HG03175 (cell line): ENCODE measurements at regions not wholly inside any gene's neighbourhood (a gene's known extent, or its start where the extent isn't known, plus 50 kb on each side); places are given as distances from the start of the nearest gene placed in this dataset.
"Not testable (repeated sequence)": the region's sequence is repeated elsewhere in the genome, so short reads cannot be mapped to it uniquely, and the experiment has no call there.

Source experiments
- ATAC-seq: cut with Tn5 transposase; IDR thresholded peaks from one replicate; pipeline ENCODE4 v1.9.1; 2021; ENCODE audit warnings: mild to moderate bottlenecking, moderate library complexity; ENCODE audit not compliant: unreplicated experiment

- ATAC-seq = no peak
Measured at GRCh38 chr12:41697161-41697560, 447.5 kb downstream of the GXYLT1 start.

GRCh38 chr12:41684997-41685396, 459.7 kb downstream of the GXYLT1 start:
- no peak for ATAC-seq

GRCh38 chr12:41683513-41684240, 461.0 kb downstream of the GXYLT1 start:
- no peak for ATAC-seq

GRCh38 chr12:41683023-41683422, 461.7 kb downstream of the GXYLT1 start:
- ATAC-seq = no peak

GRCh38 chr12:41681898-41682297, 462.8 kb downstream of the GXYLT1 start:
- ATAC-seq = no peak

- no peak for ATAC-seq
Measured at GRCh38 chr12:41680155-41680554, 464.5 kb downstream of the GXYLT1 start.

- no peak for ATAC-seq
Measured at GRCh38 chr12:41663598-41664265, 475.6 kb downstream of the PDZRN4 start.

GRCh38 chr12:41661141-41661765, 473.1 kb downstream of the PDZRN4 start:
- ATAC-seq = no peak

- ATAC-seq = no peak
Measured at GRCh38 chr12:41656454-41656853, 468.3 kb downstream of the PDZRN4 start.

- no peak for ATAC-seq
Measured at GRCh38 chr12:41653386-41654326, 465.5 kb downstream of the PDZRN4 start.

GRCh38 chr12:41652981-41653380, 464.9 kb downstream of the PDZRN4 start:
- no peak for ATAC-seq

GRCh38 chr12:41645624-41646023, 457.5 kb downstream of the PDZRN4 start:
- ATAC-seq = no peak

- not testable (repeated sequence) for ATAC-seq
Measured at GRCh38 chr12:41642808-41643207, 454.7 kb downstream of the PDZRN4 start.

- no peak for ATAC-seq
Measured at GRCh38 chr12:41636653-41637052, 448.5 kb downstream of the PDZRN4 start.

GRCh38 chr12:41635626-41636364, 447.7 kb downstream of the PDZRN4 start:
- ATAC-seq = no peak

GRCh38 chr12:41634091-41634490, 446.0 kb downstream of the PDZRN4 start:
- ATAC-seq = no peak

- ATAC-seq = no peak
Measured at GRCh38 chr12:41629611-41630010, 441.5 kb downstream of the PDZRN4 start.

- no peak for ATAC-seq
Measured at GRCh38 chr12:41627476-41627875, 439.4 kb downstream of the PDZRN4 start.

- ATAC-seq = no peak
Measured at GRCh38 chr12:41624571-41624970, 436.5 kb downstream of the PDZRN4 start.
